ENCODE measurements at regions not wholly inside any gene's neighbourhood (a gene's known extent, or its start where the extent isn't known, plus 50 kb on each side); places are given as distances from the start of the nearest gene placed in this dataset.
"Not testable (repeated sequence)": the region's sequence is repeated elsewhere in the genome, so short reads cannot be mapped to it uniquely, and the experiment has no call there.

GRCh38 chr11:13139085-13139484 is 130.0 kb downstream of the RASSF10 start:
- TF ChIP-seq CTCF, POLR2A (IDR thresholded peaks at IDR 0.05): not testable (repeated sequence)
